ENCODE measurements at regions not wholly inside any gene's neighbourhood (a gene's known extent, or its start where the extent isn't known, plus 50 kb on each side); places are given as distances from the start of the nearest gene placed in this dataset.
A peak's percentile ranks its signal among the peaks of the same experiment; 100 is the strongest.

DNA sequence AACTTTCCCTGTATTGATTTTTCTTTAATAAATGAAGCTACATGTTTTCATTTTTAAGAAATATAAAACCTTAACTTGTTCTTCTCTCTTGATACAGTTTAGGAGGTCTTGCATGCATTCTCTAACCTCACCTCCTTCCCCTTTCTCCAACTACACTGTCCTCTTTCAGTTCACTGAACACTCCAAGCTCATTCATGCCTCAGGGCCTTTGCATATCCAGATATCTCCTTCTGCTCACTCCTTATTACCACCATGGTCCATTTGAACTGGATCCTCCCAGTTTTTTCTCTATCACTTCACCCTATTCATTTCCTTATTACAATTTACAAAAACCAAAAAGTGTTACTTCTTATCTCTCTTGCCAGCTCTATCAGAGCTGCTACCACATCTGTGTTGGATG lies 242.9 kb upstream of the PLEKHG7 start:
- no peak for DNase-seq

DNA sequence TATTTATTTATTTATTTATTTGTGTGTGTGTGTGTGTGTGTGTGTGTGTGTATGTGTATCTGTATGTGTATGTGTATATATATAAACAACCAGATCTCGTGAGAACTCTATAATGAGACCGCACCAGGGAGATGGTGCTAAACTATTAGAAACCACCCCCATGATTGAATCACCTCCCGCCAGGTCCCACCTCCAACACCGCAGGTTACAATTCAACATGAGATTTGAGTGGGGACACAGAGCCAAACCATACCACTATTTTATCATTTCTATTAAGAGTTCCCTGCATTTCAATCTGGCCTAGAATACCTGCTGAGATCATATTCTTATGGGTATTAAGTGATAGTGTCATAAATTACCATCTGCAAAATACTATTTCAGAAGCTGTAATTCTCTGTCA lies 243.8 kb upstream of the PLEKHG7 start:
- DNase-seq, result no peak

DNA sequence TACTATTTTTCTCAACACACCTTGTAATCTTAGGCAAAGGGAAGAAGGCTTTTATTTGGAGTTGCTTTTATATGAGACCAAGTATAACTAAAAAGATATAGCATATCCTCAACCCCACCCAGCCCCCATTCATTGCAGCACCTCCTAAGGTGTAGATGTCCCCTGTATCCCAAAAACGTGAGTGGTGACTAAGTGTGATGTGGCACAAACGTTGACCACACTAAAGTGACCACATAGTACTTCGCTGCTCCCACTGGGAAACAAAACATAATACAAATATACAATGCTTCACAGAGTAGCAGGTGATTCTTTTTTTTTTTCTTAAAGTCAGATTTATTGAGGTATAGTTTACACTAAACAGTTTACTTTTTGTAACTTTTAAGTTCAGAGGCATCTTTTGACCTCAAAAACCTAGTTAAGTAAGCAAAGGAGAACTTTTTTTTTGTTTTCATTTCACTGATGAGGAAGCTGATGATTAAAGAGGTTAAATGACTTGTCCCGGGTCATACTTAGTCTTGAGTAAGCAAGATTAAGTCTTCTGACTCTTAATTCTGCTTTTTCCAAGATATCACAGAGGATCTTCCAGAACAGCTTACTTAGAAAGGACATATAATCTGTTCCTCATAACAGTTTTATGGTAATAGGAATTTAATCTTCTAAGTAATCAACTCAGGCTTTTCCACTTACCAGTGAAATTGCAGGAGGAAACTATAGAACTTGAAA lies 245.2 kb upstream of the PLEKHG7 start:
- DNase-seq, result no peak

DNA sequence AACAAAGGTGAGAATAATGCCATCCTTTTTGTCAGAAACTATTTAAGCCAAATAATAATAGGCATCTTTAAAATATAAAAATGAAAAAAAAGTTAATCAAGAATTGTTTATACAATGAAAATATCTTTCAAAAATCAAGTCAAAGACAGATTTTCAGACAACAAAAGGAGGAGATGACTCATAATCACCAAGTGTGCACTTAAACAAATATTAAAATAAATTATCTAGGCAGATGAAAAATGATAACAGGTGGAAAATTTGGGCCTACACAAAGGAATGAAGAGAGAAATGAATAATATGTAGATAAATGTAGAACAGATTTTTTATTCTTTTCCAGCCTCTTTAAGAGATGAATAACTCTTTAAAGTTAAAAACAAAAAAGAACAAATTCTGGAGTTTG lies 250.0 kb upstream of the PLEKHG7 start:
- no peak for DNase-seq

DNA sequence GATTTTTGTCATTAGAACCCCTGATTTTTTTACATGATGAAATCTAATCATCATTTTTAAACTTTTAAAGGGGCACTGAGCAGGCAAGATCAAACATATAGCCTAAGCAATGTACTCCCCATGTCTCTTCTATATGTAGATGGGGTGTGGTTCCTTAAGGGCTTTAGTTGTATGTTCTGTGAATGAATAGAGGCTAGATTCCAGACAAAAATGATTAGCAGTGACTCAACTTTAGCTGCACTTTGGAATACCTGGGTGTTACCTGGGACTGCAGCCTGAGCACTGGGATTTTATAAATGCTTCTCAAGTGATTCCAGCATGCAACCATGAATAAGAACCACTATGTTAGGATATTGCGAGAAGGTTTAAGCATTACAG lies 256.7 kb upstream of the PLEKHG7 start:
- DNase-seq, result no peak

DNA sequence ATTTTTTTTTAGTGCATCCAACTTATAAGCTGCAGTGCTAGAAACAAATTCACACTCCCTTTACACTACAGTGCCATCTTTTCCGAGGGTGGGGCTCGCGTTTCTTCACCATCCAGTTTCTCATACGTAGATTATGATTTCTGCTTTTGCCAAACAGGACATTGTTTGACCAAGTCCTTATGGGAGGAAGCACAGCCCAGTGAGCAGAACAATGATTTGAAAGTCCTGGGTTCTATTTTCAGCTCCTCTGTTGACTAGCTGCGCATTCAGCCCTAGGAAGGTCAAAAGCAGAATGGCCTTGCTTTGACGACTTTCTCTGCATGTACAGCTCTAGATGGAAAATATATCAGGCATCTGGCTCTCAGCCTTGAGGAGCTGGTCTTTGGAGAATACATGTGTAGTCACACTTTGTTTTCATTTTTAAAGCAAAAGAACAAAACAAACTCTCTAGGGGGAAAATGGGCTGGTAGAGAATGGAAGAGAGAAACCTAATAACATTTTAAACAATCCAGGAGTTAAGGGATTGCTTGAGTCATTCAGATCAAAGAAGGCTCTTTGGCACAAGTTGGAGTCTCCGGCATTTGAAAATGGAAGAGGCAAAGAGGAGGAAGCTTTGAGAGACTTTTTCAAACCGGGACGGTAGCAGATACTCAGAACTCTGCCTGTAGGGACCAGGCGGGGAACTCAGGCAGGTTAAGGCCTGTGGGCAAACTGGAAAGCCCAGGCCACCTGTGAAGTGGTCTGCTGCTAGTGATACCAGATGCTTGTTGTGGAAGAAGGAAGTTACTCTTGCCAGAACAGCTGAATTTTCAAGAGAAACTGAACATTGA lies 257.3 kb upstream of the PLEKHG7 start:
- no peak for DNase-seq

DNA sequence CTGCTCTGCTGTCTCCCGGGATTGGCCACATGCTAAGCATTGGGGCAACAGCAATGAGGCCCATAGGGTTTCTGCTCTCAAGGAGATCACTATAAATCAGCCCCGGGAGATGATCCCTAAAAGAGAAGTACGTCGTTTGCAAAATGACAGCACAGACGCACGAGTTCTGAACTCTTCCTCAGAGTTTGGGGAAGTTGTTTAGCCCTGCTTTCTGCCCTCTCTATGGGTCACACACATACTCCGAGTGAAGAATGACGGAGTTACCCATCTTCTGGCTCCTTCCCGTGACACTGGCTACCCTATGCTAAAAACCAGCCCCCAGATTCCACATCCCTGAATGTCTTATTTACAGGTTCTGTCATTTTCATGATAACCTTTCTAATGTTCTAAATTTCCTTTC lies 258.0 kb upstream of the PLEKHG7 start:
- no peak for DNase-seq

DNA sequence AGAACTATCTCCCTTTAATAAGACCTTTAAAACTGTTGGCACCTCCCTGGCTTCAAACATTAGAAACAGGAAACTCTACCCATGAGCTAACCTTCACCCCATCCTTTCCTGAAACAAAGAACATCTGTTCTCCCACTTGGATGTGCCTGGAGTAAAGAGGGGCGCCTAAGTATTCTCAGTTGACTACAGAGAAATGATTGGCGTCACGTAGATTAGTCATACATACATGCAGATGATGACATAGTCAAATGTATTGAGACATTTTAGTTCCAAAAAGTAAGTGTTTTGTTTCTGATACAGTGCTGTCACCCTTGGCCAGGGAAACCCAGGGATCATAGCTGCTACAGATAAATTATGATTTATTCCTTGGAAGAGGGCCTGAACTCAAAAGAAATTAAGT lies 260.0 kb upstream of the PLEKHG7 start:
- no peak for DNase-seq

DNA sequence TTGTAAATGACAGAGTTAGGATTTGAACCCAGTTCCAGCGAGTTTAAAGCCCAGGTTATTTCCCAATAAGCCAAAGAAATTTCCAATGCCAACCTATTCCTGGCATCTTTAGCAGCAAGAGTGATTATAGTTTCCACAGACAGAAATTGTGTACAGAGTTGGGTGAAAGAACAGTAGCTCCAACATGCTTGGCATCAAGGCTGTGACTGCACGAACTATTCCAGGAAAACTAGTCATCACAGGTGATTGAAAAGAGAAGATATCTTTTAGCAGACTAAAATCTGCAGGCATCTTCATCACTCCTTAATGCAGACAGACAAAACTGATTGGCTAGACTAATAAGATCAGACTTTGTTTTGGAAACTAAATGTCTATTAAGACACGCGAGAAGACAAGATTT lies 262.7 kb upstream of the PLEKHG7 start:
- DNase-seq, result no peak

DNA sequence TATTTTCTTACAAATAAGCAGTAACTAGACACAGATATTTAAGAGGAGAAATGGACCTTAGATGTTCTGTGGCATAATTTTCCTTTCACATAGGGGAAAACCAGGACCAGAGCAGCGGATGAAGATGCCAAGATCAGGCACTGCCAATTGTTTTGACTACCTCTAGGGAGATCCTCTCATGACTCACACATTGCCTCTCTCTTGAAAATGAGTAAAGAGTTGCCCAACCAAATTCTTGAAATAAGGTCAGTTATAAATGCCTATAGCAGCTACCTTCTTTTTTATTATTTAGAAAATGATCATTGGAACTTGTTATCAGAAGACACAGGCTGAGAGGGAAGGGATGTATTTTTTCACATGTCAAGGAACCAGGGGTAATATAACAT lies 263.4 kb upstream of the PLEKHG7 start:
- no peak for DNase-seq

DNA sequence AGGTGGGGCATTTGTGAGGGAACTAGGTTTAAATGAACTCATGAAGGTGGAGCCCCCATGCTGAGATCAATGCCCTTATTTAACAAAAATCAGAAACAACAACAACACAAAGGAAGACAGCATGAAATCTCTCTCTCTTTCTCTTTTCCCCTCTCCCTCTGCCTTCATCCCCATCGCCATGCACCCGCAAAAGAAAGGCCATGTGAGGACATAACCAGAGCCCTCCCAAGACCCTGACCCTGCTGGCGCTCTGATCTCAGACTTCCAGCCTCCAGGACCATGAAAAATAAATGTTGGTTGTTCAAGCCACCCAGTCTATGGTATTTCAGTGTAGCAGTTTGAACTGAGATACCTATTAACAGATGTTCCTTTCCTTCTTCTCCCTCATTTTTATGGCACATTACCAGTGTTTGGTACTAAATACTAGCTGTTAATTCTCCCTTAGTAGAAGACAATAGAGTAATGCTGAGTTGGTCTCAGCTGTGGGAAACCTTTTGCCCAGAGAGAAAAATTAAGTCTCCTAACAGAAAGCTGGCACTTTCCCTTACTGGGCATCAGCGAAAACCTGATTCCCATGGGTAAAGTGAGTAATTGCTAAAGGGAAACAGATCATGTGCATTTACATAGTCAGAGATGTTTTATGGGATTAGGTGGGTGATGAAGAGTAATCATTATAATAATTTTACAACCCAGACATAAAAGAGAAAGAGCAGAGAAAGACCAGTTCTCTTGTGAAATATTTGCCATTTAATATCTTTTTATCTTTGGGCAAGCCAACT lies 264.0 kb upstream of the PLEKHG7 start:
- DNase-seq, result no peak

DNA sequence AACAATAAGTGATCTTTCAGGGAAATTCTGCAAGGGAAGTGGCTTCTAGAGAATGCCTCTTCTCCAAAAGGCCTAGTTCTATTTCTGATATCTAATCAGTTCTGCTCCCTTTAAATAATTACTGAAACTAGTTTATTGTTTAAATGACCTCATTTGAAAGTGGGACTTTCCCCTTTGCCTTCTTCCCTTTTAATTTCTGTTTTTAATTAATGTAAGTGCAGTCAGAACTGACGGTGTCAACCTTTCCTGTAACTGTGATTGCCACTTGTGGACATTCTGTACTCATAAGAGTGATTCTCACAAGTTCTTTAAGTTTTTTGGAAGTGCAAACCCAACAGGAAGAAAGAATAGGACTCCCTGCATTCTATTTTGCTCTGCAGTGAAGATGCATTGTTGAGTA lies 265.3 kb upstream of the PLEKHG7 start:
- no peak for DNase-seq

DNA sequence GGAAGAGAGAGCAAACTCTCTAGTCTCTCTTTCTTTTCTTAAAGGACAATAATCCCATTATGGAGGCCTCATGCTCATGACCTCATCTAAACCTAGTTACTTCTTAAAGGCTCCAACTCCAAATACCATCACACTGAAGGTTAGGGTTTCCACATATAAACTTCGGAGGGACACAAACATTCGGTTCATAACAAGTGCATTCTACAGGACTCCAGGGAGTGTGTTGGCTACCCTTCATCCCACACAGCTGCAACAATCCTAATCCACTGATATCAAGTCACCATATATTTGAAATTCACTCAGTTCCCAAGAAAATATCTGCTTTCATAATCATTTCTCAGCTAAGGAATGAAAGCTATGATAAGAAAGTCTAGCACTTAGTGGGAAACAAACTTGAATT lies 265.9 kb upstream of the PLEKHG7 start:
- DNase-seq, result no peak

DNA sequence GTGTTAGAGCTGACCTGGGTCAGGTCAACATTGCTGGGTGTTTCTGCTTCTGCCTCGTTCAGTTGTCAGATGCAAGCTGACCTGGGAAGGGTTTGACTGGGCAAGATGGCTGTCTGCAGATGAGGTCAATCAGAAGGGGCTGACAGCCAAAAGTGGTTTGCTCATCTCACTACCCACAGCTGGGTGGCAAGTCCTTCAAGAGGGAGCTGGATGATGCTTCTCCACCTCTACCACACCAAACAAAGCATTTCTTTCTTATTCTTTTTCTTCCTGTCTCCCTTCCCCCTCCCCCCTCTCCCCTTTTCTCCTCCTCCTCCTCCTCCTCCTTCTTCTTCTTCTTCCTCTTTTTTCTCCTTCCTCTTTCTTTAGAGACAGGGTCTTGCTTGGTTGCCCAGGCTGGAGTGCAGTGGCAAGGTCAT lies 268.2 kb upstream of the PLEKHG7 start:
- DNase-seq, result no peak

DNA sequence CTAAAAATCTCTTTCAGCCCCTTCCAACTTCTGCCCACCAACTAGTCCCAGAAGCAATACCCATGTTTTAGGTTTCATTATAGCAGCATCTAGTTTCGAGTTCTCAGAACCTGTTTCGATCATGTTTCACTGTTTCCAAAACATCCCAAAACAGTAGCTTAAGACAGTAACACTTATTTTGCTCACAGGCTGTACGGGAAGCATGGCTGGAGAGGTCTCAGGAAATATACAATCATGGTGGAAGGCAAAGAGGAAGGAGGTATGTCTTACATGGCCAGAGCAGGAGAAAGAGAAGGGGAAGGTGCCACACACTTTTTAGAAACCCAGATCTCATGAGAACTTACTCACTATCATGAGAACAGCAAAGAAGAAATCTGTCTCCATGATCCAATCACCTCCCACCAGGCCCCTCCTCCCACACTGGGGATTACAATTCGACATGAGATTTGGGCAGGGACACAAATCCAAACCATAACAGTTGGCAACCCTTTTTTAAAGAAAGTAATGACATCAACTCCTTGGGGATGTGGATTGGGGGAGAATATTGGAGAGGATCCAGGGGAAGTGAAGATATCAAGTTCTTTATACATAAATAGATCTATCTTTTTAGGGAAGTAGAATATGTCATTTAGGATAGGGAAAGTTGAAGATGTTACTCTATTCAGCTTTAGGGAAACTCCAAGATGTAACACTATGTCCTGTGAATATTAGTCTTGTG lies 269.9 kb upstream of the PLEKHG7 start:
- no peak for DNase-seq

DNA sequence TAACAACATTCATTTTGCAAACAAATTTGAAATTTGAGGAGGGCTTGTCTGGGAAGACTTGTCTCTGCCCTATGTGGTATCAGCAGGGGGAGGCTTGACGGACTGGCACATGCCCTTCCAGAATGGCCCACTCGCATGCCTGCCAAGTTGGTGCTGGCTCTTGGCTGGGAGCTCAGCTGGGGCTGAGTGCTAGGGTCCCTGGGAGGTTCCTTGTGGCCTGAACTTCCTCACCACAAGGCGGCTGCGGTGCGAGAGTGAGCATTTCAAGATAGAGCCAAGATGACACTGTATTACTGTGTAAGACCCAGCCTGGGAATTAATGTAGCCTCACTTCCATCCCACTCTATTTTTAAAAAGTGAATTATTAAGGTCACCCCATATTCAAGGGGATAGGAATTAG lies 271.6 kb upstream of the PLEKHG7 start:
- DNase-seq, result peak; percentile 56

DNA sequence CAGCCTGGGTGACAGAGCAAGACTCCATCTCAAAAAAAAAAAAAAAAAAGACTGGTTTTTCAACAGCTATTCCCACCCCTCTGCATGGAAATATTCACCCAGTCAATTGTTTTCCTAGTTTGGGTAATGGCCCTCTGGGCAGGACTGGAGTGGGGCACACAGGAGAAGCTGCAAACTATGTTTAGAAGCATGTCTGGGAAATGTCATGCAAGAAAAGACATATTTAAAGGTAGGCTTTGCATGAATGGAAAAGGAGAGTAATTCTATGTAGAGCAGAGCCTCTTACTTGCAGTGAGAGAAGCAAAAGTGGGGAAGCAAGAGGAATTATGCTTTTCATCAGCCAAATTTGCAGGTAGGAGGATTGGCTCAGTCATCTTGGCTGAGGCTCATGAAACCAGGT lies 276.5 kb upstream of the PLEKHG7 start:
- no peak for DNase-seq

DNA sequence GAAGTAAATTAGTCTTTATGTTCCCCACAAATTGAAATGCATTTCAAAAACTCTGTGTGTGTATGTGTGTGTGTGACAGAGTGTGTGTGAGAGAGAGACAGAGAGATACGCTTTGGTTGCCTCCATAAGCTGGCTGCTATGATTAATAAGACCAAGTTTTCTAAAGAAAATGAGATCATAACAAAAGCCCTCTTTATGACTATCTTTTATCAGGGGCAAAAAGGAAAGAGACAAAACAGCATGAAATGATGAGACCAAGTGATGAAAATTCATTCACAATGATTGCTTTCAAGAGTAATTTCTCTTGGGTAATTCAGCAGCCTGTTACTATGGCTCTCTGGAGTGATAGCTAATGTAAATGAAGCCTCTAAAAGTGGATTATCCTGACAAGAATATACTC lies 277.6 kb upstream of the PLEKHG7 start:
- DNase-seq, result no peak

DNA sequence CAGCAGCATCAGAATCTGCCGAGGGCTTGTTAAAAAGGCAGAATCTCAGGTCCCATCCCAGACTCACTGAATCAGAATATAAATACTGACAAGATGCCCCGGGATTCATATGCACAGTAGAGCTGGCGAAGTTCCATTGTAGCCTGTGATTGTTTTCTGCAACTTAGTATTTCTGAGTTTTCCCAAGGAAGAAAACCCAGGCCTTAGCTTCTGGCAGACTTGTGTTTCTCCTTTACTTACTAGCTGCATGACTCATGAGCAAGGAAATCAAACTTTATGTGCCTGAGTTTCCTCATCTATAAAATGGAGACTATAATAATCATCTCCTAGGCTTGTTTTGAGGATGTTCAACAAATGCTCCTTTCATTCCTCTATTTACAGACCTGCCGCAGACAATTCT lies 278.5 kb upstream of the PLEKHG7 start:
- DNase-seq, result no peak

DNA sequence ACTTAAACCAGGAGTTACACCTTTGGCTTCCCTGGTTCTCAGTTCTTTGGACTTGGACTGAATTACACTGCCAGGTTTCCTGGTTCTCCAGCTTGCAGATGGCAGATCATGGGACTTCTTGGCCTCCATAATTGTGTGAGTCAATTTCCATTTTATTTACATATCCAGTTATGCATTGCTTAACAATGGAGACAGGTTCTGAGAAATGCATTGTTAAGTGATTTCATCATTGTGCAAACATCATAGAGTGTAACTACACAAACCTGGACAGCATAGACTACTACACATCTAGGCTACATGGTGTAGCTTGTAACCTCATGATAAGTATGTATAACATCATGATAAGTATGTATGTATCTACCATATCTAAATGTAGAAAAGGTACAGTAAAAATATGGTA lies 276.1 kb upstream of the BTG1 start:
- no peak for DNase-seq

DNA sequence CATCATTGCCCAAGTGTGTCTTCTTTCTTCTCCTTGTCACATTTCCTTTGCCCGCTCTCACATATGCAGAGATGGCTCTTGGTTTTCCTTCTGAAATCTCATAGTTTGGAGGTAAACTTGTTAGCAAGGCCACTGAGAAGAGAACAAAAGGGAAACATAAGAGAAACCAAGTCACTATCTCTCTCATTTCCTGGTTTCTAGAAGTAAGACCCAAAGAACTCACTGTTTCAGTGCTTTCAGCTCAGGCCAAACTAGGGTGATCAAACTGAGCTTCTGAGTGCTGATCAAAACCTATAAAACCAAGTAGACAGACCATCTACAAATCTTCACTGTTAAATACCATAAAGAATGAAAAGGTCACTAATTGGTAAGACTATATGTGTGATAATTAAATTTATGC lies 275.4 kb upstream of the BTG1 start:
- no peak for DNase-seq

DNA sequence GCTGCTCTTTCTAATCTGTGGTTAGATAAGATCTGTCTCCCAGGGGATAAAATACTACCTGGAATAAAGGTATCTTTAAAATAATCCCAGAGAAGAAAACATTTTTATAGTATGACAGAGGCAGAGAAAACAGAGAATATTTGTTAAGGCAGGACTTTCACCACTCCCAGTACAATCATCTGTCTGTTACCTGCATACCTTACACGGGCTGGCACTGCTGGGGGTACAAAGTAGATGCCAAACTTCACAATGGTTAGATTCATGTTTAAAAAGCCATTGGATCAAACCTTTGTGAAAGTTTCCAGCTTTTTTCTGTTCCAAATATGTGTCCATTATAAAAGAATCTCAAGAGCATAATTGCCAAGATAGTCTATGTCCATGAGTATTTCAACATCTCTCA lies 273.6 kb upstream of the BTG1 start:
- no peak for DNase-seq

DNA sequence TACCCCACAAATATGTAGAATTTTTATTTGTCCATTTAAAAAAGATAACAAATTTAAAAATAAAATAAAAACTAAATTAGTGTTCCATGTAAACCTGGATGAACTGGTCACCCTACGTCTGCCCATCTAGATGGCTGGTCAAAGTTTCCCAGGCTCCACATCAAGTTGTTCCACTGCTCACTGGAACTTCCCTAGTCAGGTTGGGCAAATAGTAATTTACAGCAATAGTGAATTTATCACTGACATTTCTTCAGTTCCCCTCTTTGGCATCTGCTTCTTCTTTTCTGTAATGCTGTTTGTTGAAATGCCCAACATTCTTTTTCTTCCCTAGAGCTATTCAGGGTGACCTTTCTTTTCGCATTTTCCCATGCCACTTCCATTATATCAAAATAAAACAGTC lies 272.7 kb upstream of the BTG1 start:
- no peak for DNase-seq
